HuH-7 (cell line): ENCODE measurements at regions not wholly inside any gene's neighbourhood (a gene's known extent, or its start where the extent isn't known, plus 50 kb on each side); places are given as distances from the start of the nearest gene placed in this dataset.
"Not testable (repeated sequence)": the region's sequence is repeated elsewhere in the genome, so short reads cannot be mapped to it uniquely, and the experiment has no call there.

Experiments used
- DNase-seq: peaks from one replicate; pipeline ENCODE4 v3.0.0; 2011; ENCODE audit warnings: low spot score

GRCh38 chr6:159440911-159441703 is 251.9 kb downstream of the SOD2 start:
- no peak for DNase-seq

GRCh38 chr6:159440349-159440748 is 252.7 kb downstream of the SOD2 start:
- DNase-seq: no peak

- no peak for DNase-seq
Observed at GRCh38 chr6:159439651-159440050, 253.4 kb downstream of the SOD2 start.

GRCh38 chr6:159438106-159438505 is 254.9 kb downstream of the SOD2 start:
- DNase-seq: no peak

GRCh38 chr6:159436581-159436980 is 256.5 kb downstream of the SOD2 start:
- no peak for DNase-seq

GRCh38 chr6:159435701-159436100 is 257.3 kb downstream of the SOD2 start:
- DNase-seq: no peak

- no peak for DNase-seq
Observed at GRCh38 chr6:159434410-159434809, 258.6 kb downstream of the SOD2 start.

GRCh38 chr6:159433550-159433949 is 259.5 kb downstream of the SOD2 start:
- DNase-seq: no peak

- no peak for DNase-seq
Observed at GRCh38 chr6:159431750-159432149, 261.3 kb downstream of the SOD2 start.

- DNase-seq: no peak
Observed at GRCh38 chr6:159430323-159430722, 261.1 kb downstream of the FNDC1 start.

GRCh38 chr6:159429433-159429832 is 260.2 kb downstream of the FNDC1 start:
- no peak for DNase-seq

- DNase-seq: no peak
Observed at GRCh38 chr6:159427771-159428170, 258.6 kb downstream of the FNDC1 start.

GRCh38 chr6:159427335-159427734 is 258.1 kb downstream of the FNDC1 start:
- no peak for DNase-seq

- no peak for DNase-seq
Observed at GRCh38 chr6:159425421-159425820, 256.2 kb downstream of the FNDC1 start.

- no peak for DNase-seq
Observed at GRCh38 chr6:159422041-159422984, 253.1 kb downstream of the FNDC1 start.

GRCh38 chr6:159421586-159421985 is 252.4 kb downstream of the FNDC1 start:
- no peak for DNase-seq

- no peak for DNase-seq
Observed at GRCh38 chr6:159418997-159419396, 249.8 kb downstream of the FNDC1 start.

- DNase-seq: no peak
Observed at GRCh38 chr6:159416891-159417560, 247.8 kb downstream of the FNDC1 start.

- no peak for DNase-seq
Observed at GRCh38 chr6:159415540-159415939, 246.3 kb downstream of the FNDC1 start.

GRCh38 chr6:159414711-159415110 is 245.5 kb downstream of the FNDC1 start:
- DNase-seq: no peak

GRCh38 chr6:159407211-159407780 is 238.1 kb downstream of the FNDC1 start:
- not testable (repeated sequence) for DNase-seq

GRCh38 chr6:159404296-159404695 is 235.1 kb downstream of the FNDC1 start:
- DNase-seq: no peak
